Keratinocyte (primary cell): ENCODE measurements at regions not wholly inside any gene's neighbourhood (a gene's known extent, or its start where the extent isn't known, plus 50 kb on each side); places are given as distances from the start of the nearest gene placed in this dataset.
A peak's percentile ranks its signal among the peaks of the same experiment; 100 is the strongest.

Experiments
- CTCF ChIP-seq, 3 experiments: IDR thresholded peaks in 1 of 3; conservative IDR thresholded peaks in 1 of 3; optimal IDR thresholded peaks in 1 of 3; 2 replicates in 2 of 3; 3 replicates in 1 of 3; pipeline versions ENCODE3 to v1.5.1; 2011; ENCODE audit warnings: low read length in 3 of 3, mild to moderate bottlenecking in 3 of 3, moderate library complexity in 2 of 3, control low read depth in 1 of 3, inconsistent platforms in 1 of 3; ENCODE audit not compliant: insufficient read depth in 2 of 3; ENCODE audit errors: extremely low read depth in 1 of 3
- EZH2 ChIP-seq: IDR thresholded peaks from one replicate; pipeline ENCODE4 v1.6.1; 2012; ENCODE audit warnings: inconsistent platforms, mild to moderate bottlenecking, low read length, moderate library complexity

- TF ChIP-seq CTCF (optimal IDR thresholded peaks at IDR 0.05 in 1 of 3, IDR thresholded peaks at IDR 0.05 in 1 of 3, conservative IDR thresholded peaks at IDR 0.05 in 1 of 3; ENCODE audit: extremely low read depth in 1 of 3, insufficient read depth in 2 of 3, low read length in 3 of 3), result peak; percentile 54 to 80 (median 80)
- no peak for TF ChIP-seq EZH2
Measured at GRCh38 chr18:961644-962355, 57.1 kb downstream of the ADCYAP1 start.
